Activated CD8-positive, alpha-beta memory T cell treated with anti-CD3 and anti-CD28 coated beads, Interleukin-2, amount 50 U/mL, for 24 hours (primary cell): ENCODE measurements at regions not wholly inside any gene's neighbourhood (a gene's known extent, or its start where the extent isn't known, plus 50 kb on each side); places are given as distances from the start of the nearest gene placed in this dataset.
"Not testable (repeated sequence)": the region's sequence is repeated elsewhere in the genome, so short reads cannot be mapped to it uniquely, and the experiment has no call there.

Experiments used
- DNase-seq: peaks from one replicate; pipeline ENCODE4 v3.0.0-alpha.2; 2020; ENCODE audit errors: extremely low read depth

DNA sequence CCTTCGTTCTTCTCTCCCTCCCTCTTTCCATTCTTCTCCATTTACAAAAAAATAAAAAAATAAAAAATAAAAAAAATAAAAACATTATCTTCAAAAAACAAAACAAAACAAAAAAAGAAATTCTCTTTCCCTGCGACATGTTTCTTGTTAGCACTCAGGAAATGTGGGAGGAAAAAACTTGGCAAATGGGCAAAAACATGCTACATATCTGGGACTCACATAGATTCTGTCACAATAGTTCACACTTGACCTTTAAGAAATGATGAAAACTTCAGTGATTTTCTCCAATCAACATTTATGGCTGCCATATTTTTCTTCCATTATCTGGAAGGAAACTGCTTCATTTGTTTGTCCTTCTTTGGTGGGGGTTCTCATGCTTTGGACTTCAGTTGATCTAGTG, 109.3 kb downstream of the PRKAB2 start:
- DNase-seq, result no peak

DNA sequence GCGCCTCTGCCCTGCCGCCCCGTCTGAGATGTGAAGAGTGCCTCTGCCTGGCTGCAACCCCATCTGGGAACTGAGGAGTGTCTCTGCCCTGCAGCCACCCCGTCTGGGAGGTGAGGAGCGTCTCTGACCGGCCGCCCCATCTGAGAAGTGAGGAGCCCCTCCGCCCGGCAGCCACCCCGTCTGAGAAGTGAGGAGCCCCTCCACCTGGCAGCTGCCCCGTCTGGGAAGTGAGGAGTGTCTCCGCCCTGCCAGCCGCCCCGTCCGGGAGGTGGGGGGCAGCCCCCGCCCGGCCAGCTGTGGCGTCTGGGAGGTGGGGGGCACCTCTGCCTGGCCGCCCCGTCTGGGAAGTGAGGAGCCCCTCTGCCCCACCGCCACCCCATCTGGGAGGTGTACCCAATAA, 110.4 kb downstream of the PRKAB2 start:
- DNase-seq, result not testable (repeated sequence)

DNA sequence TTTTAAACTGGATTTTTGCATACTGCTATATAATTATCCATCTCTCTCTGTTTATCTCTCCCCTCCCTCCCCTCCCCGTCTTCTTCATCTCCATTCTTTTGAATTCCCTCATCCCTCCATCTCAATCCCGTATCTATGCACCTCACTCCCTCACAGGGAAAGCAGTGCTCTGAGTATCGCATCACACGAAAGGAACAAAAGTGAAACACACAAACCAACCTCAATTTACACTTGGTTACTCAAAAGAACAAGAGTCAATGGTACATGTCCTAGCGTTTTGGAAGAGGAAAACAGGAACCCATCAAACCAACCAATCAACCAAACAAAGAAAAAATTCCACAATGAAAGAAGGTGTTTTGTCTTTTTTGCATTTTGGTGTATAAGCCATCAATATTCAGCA, 115.1 kb downstream of the NBPF12 start:
- no peak for DNase-seq

DNA sequence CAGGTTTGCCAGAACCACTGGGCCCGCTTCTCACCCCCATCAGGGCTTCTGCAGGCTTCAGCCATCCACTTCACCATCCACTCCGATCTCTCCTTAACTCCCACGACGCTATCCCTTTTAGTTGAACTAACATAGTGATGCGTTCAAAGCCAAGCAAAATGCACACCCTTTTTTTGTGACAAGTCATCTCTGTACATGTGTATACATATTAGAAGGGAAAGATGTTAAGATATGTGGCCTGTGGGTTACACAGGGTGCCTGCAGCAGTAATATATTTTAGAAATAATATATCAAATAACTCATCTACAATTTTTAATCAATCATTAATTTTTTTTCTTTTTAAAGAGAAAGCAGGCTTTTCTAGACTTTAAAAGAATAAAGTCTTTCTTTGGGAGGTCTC, 114.6 kb downstream of the NBPF12 start:
- DNase-seq, result no peak

DNA sequence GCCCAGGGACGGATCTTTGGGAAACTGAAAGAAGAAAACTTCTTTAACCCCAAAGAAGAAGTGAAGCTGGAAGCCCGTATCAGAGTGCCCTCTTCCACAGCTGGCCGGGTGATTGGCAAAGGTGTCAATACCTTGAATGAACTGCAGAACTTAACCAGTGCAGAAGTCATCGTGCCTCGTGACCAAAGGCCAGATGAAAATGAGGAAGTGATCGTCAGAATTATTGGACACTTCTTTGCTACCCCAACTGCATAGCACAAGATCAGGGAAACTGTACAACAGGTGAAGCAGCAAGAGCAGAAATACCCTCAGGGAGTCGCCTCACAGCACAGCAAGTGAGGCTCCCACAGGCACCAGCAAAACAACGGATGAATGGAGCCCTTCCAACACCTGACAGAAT, 114.0 kb downstream of the NBPF12 start:
- DNase-seq, result no peak

DNA sequence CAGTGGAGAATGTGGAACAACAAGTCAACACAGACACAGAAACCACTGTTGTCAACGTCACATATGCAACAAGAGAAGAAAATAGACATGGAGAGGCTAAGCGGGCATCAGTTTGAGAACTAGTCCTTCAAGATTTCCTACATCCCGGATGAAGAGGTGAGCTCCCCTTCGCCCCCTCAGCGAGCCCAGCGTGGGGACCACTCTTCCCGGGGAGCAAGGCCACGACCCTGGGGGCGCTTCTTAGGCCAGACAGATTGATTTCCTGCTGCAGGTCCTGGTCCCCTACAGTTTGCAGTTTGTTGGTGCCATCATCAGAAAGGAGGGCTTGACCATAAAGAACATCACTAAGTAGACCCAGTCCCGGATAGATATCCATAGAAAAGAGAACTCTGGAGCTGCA, 113.0 kb downstream of the NBPF12 start:
- no peak for DNase-seq

DNA sequence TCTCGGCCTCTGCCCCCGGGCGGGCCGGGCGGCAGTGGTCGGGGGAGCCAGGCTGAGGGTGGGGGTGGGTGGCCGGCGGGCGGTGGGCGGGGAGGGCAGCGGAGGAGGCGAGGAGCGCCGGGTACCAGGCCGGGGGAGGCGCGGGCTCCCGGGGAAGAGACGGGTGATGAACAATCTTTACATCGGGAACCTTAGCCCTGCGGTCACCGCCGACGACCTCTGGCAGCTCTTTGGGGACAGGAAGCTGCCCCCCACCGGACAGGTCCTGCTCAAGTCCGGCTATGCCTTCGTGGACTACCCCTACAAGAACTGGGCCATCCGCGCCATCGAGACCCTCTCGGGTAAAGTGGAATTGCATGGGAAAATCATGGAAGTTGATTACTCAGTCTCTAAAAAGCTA, 112.5 kb downstream of the NBPF12 start:
- DNase-seq, result no peak

DNA sequence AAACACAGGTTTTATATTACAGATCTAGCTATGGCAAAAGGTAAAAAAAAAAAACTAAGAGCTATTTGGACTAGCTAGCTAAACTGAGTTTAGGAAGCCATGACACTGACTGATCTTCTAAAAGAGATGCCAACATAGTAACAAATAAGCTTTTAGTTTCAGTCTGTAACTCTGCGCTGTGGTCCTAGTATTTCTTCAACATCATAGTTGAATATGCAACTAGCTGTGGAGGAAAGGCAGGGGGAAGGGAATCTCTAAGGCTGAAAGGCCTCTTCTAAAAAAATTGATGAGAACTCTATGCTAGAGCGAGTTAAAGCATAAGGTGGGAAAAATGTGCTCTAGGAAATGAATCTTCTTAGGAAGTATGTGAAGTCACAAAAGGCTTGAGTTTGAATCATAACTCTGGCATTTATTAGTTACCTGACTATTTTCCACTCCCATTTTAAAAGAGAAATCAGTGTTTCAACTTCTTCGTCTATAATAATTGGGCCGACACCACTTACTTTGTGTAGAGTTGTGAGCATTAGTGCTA, 108.8 kb downstream of the NBPF12 start:
- not testable (repeated sequence) for DNase-seq

DNA sequence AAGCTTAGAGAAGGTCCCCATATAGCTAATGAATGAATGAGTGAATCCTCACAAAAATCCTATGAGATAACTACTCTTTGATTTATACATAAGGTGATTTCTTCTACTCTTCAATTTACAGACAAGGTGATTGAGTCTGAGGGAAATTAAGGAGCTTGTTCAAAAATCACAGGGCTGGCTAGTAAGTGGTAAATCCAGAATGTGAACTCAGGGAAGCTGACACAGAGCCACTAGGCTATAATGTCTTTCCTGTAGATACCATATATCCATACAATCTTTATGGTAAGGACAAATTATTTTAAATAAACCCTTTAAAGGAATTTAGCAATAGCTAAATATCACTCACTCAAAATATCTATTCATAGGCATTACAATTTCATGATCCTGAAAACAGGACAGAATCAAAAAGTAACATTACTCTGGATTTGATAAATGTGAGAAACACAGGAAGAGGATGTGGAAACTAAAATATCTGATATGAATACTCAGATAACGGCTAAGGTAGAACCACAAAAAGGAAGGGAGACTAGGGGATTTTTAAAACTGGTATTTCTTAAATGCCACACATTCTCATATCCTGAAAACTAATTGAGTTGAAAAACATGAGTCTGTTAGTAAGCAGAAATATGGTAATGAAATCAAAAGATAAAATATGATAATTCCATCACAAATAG, 108.2 kb downstream of the NBPF12 start:
- DNase-seq, result no peak
